Adrenal gland (tissue), 5 donors: ENCODE measurements at regions not wholly inside any gene's neighbourhood (a gene's known extent, or its start where the extent isn't known, plus 50 kb on each side); places are given as distances from the start of the nearest gene placed in this dataset.

Experiments
- CTCF ChIP-seq, 6 experiments: fragments of 450-650 bp in 4 of 6; fragments of 200-600 bp in 2 of 6; sonication (generic) in 1 of 6; IDR thresholded peaks; 1 replicate in 5 of 6; 2 replicates in 1 of 6; pipeline versions ENCODE4 v1.5.1 to v1.8.0; 2016 to 2021; ENCODE audit warnings: antibody characterized with exemption in 6 of 6, mild to moderate bottlenecking in 2 of 6, moderate library complexity in 1 of 6
- POLR2A ChIP-seq, 2 donors: fragments of 450-650 bp; IDR thresholded peaks; one replicate each; pipeline ENCODE4 v1.6.1; 2017; ENCODE audit warnings: antibody characterized with exemption in 2 of 2, mild to moderate bottlenecking in 2 of 2, moderate library complexity in 1 of 2
- donor health status: DM: no; HTN: no; CAD: no.

- TF ChIP-seq POLR2A (IDR thresholded peaks at IDR 0.05) (no peak), CTCF (IDR thresholded peaks at IDR 0.05) (no peak)
Observed at GRCh38 chr2:150963336-150963735, 298.3 kb downstream of the RBM43 start.
